ENCODE measurements at regions not wholly inside any gene's neighbourhood (a gene's known extent, or its start where the extent isn't known, plus 50 kb on each side); places are given as distances from the start of the nearest gene placed in this dataset.

DNA sequence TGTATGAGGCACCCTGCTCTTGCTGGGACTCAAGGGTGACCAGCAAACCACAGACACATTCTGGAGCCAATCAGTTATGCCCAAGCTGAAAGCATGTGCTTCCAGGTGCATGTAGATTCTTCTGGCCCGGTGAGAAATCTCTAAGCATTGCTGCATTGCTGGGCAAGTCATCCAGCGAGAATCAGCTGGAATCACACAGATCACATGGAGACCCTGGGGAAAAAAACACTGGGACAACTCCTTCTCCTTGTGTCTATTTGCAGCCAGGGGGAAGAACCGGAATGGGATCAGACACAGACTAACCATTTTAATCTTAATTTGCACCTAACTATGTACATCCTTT lies 119.7 kb upstream of the KLF7 start:
- TF ChIP-seq, protein P1, sequence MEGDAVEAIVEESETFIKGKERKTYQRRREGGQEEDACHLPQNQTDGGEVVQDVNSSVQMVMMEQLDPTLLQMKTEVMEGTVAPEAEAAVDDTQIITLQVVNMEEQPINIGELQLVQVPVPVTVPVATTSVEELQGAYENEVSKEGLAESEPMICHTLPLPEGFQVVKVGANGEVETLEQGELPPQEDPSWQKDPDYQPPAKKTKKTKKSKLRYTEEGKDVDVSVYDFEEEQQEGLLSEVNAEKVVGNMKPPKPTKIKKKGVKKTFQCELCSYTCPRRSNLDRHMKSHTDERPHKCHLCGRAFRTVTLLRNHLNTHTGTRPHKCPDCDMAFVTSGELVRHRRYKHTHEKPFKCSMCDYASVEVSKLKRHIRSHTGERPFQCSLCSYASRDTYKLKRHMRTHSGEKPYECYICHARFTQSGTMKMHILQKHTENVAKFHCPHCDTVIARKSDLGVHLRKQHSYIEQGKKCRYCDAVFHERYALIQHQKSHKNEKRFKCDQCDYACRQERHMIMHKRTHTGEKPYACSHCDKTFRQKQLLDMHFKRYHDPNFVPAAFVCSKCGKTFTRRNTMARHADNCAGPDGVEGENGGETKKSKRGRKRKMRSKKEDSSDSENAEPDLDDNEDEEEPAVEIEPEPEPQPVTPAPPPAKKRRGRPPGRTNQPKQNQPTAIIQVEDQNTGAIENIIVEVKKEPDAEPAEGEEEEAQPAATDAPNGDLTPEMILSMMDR (IDR thresholded peaks at IDR 0.05; ENCODE audit: low read depth, low read length): no peak
- TF ChIP-seq EZH2phosphoT487 (IDR thresholded peaks at IDR 0.05; ENCODE audit: low read depth): no peak

Data from OCI-LY3 (cell line).